Inferior parietal cortex (tissue), 1 donor: ENCODE measurements at regions not wholly inside any gene's neighbourhood (a gene's known extent, or its start where the extent isn't known, plus 50 kb on each side); places are given as distances from the start of the nearest gene placed in this dataset.

Source experiments
- DNase-seq: peaks from one replicate; pipeline ENCODE4 v3.0.0-alpha.2; 2016; ENCODE audit errors: extremely low spot score

DNA sequence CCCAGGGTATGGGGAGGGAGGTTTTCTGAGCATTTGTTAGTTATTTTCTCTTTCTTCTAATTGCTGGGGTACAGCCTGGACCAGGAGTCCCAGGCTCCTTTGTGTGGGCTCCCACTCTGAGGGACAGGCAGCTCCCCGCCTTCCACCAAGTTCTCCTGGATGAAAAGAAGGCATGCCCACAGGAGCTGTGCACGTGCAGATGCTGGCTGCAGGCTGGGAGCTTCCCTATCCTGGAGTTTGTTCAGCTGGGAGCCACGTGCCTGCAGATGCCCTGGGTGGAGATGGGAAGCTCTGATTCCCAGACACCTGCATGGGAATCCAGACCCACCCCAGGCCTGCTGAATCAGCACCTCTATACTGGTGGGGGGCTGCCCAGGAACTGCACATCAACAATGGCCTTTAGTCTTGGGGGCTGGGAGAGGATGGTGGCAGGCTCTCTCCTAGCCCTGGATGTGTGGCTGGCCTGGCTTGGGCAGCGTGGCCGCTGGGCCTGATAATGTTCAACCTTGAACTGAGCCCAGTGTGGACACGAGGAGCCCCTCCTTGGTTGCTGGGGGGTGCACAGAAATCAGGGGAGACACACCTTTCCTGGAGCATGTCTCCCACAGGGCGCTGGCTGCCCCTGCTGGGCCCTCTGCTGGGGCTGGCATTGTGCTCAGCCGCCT lies 233.6 kb upstream of the HS6ST1 start:
- DNase-seq = no peak

DNA sequence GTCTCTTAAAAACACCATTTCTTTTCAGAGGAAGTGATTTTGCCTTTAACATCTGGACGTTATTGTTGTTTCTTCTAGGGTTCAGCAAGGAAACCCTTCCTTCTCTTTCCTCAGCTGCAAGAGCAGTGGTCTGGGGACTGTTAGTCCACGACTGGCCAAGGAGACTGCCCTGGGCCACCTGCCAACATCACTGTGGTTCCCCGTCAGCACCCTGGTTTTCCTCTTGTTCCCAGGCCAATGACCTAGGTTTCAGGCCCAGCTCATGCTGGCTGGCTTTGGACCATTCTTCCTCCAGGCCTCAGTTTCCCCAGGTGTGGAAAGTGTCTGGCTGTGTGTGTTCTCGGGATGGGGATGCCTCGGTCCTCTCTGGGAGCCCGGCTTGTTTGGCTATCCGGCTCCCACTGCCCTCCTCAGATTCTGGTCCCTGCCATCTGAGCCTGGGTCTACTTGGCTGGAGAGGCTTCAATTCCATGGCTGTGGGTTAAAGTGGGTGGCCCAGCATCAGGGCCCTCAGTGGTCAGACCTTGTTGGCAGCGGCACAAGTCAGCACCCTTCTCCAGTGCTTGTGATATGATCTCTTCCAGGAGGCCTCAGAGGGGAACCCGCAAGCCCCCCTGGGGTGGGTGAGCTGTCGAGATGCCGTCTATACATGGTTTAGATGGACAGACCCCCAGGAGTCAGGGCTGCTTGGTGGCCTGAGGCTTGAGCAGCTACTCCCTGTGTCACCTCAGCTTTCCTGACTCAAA lies 234.3 kb upstream of the HS6ST1 start:
- no peak for DNase-seq

DNA sequence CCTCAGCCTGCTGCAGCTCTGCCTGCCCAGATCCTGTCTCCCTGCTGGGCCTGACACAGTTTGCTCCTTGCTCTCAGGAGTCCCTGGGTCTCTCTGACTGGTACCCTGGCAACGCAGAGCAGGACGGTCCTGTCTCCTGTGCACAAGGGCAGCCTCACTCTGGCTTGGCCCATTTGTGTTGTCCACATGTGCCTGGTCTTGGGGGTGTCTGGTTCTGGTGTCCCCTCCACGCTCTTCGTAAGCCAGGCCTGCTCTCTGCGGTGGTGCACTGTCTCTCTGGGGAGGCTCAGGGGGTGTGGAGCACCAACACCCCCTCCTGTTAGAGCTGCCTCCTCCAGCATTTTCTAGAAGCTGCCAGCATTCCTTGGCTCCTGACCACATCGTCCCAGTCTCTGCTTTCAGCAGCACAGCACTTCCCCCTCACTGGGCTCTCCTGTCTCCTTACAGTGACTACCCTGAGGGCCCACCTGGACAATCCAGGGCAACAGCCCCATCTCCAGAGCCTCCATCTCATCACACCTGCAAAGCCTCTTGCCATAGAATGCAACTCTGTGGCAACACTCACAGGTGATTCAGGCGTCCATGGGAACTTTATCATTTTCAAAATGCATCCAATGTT lies 235.6 kb upstream of the HS6ST1 start:
- DNase-seq = no peak

DNA sequence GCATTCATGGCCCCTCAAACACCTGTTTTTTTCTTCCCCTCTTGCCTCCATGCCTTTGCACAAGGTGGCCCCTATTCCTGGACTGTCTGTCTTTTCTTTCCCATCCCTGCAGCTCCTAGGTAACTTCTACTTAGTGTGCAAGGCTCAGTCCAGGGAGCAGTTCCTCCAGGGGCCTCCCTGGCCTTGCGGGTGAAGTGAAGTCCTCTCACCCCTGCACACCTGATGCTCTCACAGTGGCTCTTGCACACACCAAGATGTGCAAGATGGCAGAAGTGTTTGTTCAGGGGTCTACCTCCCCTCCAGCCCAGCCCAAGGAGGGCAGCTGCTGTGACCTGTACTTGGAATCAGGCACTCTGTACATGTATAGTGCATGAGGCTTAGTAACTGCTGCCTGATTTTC lies 236.8 kb upstream of the HS6ST1 start:
- DNase-seq = no peak

DNA sequence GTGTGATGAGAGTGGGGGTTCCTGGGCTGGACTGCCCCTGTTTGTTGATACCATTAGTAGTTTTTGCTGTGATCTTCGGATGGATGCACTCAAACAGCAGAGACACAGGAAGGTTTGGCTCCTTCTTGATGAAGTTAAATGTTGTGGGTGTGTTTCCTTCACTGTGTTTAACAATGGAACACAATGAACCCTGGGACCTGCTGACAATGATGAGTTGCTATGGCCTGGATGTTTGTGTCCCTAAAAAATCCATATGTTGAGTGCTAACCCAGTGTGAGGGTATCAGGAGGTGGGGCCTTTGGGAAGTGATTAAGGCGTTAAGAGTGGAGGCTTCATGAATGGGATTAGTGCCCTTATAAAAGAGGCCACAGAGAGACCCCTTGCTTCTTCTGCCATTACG lies 237.4 kb upstream of the HS6ST1 start:
- no peak for DNase-seq

DNA sequence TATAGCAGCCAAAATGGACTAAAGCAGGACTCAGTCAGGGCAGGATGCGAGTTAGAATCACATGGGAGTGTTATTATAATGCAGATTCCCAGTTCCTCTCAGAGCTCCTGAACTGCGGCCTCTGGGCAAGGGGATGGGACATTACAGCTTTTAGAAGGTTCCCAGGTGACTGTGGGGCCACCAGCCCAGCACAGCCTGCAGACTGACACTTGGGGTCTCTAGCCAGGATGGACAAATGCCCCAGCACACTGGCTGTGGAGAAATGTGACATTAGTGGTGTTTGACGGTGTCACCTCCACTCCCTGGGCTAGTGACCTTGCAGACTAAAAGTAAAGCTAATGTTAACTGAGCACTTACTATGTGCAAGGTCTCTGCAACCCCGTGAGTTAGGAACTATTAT lies 238.0 kb upstream of the HS6ST1 start:
- no peak for DNase-seq

DNA sequence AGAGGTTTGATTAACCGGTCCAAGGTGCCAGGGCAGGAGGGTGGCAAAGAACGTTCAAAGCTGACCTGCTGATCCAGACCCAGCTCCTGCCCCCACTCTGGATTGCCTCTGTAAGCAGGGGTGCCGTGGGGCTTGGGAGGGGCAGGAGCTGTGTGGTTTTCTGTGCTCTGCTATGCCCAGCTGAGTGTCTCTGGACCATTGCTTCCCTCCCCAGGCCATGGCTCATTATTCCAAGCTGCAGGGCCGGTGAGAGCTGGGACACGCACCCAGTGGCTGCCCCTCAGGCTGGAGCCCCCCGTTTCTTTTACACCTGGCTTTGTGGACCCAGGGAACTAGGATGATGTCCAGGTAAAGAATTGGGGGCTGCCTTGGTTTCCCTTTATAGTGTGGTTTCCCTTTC lies 238.4 kb upstream of the HS6ST1 start:
- DNase-seq = no peak

DNA sequence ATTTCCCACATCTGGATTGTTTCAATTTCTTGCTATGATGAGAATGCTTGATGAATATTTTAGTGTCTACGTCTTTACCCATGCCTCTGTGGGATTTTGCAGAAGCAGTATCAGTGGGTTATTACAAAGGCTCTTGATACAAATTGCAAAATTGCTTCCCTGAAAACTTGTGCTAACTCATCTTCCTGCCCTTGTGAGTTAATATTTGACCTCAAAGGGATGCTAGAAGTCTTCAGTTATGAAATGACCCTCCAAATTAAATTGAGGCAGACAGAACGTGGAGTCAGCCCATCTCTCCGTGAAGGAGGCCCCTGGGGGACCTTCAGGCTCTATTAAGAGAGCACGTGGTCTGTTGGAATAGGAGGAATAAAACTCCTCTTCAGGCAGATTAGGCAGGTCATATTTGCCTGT lies 239.2 kb upstream of the HS6ST1 start:
- no peak for DNase-seq

DNA sequence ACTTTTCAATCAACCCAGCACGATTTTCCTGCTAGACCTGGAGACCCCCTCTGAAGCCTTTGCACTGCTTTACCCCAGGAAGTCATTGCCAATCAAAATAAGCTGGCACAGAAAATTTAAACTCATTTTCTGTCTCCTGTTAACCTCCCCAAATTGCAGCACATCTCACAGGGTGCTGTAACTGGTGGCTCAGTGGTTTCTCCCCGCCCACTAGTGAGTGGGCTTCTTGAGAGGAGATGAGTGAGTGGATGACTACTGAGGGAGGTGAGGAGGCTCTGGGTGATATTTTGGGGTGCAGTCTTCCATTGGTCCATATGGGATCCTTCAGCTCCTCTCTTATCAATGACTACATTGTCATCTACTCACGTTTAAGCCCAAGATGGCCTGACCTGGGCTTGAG lies 239.8 kb upstream of the HS6ST1 start:
- DNase-seq = no peak

DNA sequence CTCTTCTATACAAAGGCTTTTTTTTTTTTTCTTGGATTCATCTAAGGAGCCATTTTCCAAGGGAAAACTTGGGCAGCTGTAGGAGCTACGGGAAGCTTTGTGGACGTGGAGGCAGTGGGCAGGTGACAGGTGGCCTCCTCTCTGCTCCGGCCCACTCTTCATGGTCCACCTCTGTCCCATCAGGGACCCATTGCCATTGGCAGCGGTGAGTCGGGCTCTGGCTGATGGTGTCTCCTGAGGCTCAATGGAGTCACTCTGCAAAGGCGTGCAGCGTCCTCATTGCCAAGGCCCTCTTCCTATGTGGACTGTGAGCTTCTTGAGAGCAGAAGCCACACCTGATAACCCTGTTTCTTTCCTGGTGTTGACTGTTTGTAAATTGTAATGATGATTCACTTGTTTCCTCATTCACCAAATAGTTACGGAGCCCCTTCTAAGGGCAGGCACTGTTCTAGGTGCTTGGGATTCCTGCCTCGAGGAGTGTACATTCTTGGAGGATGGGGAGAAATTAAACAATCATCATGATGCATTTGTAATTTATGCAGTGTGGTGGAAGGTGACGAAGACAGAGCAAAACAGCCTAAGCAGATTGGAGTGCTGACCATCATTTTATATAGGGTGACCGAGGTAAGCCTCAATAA lies 240.3 kb upstream of the HS6ST1 start:
- DNase-seq = no peak

DNA sequence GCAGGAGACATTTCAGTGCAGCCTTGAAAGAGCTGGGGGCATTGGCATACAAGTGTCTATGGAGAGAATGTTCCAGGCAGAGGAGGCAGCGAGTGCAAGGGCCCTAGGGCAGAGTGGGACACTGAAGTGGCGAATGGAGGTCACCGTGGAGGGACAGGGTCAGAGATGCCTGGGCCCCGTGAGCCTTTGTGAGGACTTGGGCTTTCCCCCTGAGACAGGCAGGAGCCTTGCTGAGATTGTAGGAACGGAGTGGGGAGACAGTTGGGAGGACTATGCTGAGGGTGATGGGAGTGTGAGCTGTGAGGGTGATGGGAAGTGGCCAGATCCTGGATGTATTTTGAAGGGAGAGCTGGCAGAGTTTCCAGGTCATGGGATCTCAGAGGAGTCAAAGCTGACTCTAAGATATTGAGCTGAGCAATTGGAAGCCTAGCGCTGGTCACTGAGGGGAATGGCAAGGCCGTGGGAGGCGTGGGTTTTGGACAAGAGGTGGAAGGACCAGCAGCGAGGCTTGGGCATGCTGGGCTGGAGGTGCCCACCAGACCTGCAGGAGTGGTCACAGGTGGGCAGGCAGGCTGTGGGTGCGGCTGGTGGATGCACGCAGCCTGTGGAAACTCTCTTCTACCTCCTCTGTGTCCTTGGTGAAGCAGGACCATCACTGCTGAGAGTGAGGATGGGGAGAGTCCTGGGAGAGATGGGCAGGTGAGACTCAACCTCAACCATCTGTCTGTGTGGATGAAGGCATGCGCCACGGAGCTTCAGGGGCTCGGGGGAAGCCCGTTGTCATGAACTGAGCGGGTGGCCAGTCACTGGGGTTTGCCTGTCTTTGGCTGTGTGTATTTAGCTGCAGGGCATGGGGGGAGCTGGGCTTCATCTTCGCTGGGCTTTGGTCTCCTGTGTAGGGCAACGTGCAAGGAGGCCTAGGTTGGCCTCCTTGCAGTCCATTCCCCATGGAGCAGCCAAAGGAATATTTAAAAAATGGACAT lies 241.2 kb upstream of the HS6ST1 start:
- DNase-seq = no peak

DNA sequence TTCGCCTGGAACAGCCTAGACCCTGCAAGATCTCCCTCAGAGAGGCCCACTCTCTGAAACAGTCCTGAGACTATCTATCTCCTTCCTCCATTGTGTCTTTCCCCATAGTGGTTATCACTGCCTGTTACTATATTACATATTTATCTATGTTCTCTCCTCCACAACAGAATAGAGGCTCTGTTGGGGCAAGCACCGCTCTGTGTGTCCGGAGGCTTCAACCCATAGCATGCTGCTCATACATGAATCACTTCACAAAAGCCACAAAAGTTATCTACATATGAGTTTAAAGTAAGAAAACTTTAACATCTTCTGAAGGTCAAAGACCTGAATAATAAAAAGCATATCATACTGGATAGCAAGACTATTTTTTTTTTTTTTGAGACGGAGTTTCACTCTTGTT lies 242.1 kb upstream of the HS6ST1 start:
- DNase-seq = no peak

DNA sequence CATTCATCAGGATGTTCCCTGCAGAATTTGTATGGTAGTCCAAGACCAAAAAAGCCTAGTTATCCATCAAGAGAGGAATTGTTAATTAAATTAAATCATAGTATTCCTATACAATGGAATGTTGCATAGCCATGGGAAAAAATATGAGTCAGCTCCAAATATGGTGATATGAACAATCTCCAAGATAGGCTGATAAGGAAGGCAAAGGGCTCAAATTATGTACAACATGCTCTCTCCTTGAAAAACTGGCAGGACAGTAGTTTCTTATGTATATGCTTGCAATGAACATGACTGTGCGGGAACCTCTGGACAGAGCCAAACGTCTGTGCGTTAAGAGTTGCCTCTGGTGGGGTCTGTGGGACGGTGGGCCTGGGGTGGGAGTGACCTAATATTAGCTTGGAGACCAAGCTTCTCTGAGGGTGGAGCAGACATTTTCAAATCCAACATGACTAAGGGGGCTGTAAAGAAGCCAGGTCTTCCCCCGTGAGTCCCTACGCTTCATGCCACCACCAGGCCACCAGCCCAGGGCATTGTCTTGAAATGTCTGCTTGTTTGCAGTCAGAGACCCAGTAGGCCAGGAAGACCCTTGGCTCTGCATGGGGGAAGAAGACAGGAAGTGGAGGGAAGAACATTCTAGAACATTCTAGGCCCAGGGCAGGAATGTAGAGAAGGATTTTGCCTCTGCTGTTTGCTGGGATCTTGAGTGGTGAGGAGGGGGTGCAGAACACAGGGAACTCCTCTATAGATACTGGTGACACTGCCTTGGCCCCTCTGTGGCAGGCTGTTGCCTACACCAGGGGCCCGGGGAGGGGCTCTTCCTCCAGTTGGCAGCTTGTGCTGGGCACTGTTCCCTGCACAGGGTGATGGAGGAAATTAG lies 244.0 kb upstream of the HS6ST1 start:
- DNase-seq = no peak

DNA sequence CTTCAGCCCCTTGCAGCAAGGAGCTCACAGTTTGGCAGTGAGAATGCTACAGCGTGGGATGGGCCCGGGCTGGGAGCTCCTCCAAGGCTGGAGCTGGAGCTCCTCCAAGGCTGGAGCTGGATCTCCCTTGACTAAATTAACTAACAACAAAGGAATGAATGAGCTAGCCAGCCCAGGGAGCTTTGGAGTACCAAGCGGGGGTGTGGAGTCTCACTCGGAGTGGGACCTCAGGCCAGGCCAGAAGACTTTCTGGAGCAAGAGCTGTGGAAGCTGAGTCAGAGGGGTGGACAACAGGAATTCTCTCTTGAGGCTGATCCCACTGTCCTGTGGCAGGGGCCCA lies 244.7 kb upstream of the HS6ST1 start:
- peak; percentile 45 for DNase-seq

DNA sequence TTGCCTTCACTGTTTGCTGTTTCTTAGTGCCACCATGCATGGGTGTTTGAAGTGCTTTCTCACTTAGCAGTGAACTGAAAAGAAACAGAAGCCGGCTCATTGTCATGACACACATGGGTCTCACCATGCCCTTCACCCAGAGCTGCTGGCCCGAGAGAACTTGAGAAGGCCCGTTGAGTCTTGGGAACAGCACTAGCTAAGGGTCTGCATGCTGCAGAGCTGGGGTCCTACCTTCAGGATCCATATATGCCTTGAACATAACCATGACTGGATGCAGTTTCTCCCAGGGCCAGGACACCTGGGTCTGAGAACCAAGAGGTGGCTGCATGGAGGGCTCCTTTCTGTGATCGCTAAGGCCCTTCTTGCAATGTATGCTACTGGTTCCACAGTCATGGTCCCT lies 245.5 kb upstream of the HS6ST1 start:
- DNase-seq = no peak

DNA sequence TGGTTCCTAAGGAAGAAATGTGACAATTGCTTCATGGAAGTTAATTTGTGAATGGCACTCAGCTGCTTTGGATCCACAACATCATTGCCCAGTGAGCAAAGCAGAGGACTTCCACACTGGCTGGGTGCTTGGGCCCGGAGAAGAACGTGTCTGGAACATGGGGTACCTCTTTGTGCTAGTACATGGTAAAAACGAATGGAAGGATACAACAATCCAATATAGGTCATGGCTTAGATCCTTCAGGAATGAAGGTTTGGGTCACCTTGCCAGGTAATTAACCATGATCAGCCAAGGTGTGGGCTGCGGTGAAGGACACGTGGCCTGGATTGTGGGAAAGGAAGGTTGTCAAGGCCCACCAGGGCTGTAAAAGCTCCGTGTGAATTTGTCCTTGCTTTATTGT lies 245.9 kb upstream of the HS6ST1 start:
- no peak for DNase-seq

DNA sequence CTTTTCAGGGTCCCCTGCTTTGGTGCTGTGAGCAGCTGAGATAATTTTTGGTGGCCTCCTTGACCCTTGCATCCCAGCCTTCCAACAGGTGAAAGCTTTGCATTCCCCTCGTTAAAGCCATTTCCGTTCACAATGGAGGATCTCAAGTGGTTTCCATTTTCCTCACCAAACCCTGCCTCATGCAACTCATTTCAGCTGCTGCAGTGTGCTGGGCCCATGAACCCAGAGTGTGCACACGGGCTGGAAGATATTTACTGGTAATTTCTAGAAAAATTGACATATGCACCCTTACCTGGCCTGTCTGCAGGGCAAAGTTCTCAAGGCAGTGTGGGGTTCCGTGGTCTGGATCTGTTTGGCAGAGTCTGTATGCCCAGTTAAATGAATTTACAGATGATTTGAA lies 246.8 kb upstream of the HS6ST1 start:
- no peak for DNase-seq

DNA sequence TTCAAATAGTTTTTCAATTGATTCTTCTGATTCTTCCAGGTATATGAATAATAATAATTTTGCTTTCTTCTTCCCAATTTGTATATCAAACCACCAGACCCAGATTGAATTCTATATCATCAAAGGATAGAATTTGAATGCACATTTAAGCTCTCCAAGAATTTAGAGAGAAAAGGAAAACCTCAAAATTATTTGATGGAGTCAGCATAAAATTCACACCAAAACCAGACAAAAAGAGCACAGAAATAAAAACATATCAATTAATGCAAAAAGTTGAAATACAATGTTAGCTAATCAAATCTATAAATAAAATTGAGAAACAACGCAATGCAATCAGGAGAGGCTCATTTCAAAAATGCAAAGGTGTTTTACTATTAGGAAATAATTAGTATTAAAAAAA lies 248.0 kb upstream of the HS6ST1 start:
- no peak for DNase-seq

DNA sequence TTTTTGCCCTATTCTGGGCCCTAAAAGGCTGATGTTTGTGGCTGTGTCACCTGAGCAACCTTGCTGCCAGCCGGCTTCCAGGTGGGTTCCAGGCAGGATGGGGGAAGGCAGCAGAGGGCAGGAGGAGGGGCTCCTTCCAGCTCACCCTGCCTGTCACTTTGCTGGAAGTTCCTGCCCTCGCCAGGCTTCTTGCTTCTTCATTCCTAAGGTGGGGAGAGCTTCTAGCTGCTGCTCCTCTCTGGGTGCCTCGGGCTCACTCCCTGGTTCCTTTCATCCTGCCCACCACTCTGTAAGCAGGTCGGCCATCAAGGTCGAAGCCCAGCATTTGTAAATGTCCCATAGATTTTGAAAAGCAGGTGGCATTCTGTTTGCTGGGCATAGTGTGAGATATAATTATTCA lies 249.4 kb upstream of the HS6ST1 start:
- DNase-seq = no peak

DNA sequence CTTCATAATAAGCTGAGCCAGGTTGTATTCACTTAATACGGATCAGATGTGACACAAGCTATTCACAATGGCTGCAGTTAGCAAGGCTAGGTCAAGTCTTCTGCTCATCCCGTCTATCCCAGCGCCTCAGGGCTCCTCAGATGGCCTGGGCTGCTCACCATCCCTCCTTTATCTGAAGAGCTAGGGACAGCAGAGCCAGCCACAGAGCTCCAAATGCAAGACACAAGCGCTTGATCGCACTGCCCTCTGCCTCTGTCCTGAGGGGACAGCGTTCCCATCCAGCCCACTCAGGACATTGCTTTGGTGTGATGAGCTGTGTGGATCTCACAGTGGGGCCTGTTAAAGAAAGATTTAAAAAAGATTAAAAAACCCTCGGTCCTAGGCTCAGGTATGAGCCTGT lies 254.4 kb upstream of the HS6ST1 start:
- no peak for DNase-seq

DNA sequence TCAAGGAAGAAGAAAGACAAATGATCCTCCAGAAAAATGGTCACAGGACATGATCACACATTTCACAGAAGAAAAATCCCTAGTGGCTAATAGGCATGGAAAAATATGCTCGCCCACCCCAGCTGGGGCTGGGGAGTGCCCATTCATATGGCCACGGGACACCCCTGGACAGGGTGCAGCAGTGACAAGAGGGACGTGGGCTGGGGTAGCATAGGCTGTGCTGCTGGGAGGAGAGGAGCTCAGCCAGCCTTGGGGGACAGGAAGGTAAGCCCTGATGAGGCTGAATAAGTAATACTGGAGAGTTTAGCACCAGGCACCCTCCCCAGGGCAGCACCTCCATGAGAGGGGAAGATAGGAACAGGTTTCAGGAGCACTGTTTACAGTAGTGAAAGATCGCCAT lies 254.9 kb upstream of the HS6ST1 start:
- no peak for DNase-seq
